Right lung (tissue), 2 donors: ENCODE measurements at regions not wholly inside any gene's neighbourhood (a gene's known extent, or its start where the extent isn't known, plus 50 kb on each side); places are given as distances from the start of the nearest gene placed in this dataset.

Experiments used
- DNase-seq, 2 donors: peaks; one replicate each; pipeline ENCODE4 v3.0.0-alpha.2; 2013

- DNase-seq: no peak
Observed at GRCh38 chr2:42922790-42923579, 130.6 kb upstream of the HAAO start.

- no peak for DNase-seq
Observed at GRCh38 chr2:42922293-42922692, 129.9 kb upstream of the HAAO start.

GRCh38 chr2:42921721-42922120 is 129.3 kb upstream of the HAAO start:
- no peak for DNase-seq

GRCh38 chr2:42921147-42921520 is 128.8 kb upstream of the HAAO start:
- DNase-seq: no peak

GRCh38 chr2:42920446-42921146 is 128.2 kb upstream of the HAAO start:
- DNase-seq: no peak

GRCh38 chr2:42918671-42919318 is 126.4 kb upstream of the HAAO start:
- DNase-seq: no peak

DNA sequence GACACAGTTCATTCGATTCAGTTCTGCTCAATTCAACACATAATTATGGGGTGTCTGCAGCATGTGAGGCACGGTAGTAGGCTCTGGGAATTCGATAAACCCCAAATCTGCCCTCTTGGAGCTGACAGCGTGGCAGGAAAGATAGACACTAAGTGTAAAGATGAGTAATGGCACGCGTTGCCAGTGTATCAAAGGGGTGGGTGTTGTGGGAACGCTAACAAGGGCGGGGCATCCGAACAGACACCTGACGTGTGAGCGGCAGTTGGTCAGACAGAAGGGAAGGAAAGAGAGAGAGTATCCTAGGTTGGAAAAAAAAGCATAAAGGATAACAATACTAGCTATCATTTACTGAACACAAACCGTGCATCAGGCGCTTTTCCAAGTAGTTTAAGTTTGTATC is 125.7 kb upstream of the HAAO start:
- DNase-seq: no peak

DNA sequence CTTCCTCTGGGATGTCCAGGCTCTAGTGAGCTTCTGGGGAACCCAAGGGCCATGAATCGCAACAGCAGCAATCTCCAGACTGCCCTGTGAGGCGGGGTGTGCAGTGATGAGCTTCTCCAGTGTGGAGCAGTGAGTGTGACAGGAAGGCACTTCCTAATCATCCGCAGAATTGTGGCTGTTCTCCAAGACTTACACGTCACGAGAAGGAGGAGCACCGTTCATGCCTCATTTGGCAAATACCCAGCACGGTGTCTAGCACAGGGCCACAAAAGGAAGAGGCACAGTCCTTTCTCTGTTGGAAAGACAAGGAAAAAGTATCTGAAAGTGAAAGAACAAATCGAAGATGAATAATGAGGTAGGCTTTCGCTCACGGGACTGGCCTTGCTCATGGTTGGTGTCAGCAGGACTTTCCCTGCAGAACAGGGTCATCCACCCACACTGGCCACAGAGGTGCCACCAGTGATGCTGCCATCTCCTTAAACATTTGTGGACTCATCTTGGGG is 125.1 kb upstream of the HAAO start:
- peak; percentile 72 to 85 for DNase-seq

DNA sequence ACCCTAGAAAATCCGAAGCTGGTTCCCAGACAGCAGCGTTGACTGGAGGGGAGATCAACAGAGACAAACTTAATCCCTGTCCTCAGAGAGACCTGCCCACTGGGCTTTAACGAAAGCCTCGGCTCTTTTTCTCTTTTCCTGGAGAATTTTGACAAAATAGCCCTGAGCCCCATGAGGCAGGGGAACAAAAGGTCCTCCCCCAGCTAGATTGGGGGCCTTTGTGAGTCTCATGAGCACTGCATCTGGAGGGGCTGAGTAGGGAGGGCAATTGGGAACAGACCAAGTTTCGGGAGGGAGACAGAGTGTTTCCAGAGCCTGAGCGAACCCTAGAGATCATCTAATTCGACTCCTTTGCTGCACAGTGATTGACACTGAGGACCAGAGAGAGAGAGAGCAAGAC is 123.9 kb upstream of the HAAO start:
- DNase-seq: no peak

GRCh38 chr2:42914860-42915259 is 122.5 kb upstream of the HAAO start:
- no peak for DNase-seq

- DNase-seq: no peak
Observed at GRCh38 chr2:42914314-42914713, 121.9 kb upstream of the HAAO start.

DNA sequence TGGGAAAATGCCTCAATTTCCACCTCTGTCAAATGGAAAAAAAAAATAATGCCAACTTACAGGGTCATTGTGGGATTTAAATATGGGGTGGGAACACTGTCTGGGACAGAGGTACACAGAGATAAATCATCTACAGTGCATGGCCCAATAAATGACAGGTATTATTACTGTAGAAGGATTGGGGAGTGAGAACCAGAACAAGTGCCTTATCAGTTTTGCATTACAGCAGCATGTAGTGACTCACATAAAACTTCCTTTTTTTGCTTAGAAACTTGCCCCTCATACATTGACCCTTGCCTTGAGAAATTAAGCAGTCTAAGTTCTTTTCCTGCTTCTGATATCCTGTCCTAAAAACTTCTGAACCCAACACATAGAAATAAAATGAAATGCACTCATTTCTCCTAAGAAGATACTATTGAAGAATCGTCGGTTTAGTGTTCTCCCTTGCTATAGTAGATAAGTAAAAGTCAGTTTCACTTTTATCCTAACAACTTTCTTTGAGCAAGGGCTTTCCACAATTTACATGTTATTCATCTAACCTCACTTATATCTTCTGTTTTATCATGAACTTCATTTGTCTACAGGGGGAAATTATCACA is 121.0 kb upstream of the HAAO start:
- no peak for DNase-seq

- DNase-seq: no peak
Observed at GRCh38 chr2:42910645-42911405, 118.4 kb upstream of the HAAO start.

DNA sequence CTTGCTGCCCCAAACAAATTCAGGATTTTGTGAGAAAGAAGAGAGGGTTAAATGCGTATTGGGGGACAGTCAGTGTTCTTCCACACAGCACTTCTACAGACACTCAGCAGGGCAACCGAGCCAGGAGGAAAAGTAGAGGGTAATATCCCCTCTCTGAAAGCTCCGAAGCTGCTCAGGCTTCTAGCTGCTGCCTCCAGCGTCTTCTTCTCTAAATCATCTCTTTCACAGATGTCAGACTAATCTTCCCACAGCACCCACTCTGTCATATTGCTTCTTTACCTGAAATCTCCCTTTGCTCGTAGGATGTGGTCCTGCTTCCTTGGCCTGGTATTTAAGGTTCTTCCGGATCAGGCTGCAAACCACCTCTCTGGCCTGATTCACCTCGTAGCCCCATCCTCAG is 117.6 kb upstream of the HAAO start:
- DNase-seq: no peak

DNA sequence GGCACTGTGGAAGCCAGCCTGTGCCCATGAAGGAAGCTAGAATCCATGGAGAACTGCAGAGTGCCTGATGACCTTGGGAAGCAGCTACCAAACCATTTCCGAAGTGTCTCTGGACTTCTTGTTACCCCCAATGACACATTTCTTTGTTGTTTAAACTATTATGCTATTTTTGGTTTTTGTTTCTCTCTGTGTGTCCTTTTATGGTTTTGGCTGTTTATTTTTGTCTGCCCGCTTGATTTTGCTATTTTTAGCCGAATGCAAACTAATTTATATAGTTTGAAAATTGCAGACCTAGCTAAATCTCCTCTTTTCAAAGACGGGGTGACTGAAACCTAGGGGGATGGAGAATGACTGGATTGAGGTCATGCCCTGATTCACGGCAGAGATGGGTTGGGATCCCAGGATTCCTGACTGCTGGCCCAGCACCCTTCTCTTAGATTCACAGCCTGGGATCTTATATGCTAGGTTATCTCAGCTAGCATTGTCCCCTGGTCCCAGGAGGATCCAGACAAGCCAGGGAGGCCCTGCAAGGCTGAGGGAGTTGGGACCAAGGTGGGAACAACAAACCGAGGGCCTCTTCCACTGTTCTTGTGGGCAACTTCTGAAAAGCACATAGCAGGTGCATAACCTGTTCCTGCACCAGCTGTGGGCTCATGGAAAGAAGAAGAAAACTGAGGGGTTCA is 116.3 kb upstream of the HAAO start:
- DNase-seq: no peak

DNA sequence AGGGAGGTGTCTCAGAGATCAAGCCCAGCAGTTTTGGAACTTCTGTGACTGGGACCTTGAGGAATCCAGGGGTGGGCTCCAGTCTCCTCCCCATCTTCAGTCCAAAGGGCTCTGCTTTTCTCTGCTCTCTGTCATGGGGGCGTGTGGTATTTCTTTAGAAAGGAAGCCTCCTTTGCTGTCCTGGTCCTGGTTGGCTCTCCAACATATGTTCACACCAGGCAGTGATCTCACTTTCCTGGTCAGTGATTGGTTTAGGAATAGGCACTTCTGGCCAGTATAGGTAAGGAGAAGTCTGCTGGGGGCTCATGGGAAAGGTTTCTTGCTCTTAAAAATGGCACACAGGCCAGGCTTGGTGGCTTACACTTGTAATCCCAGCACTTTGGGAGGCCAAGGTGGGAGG is 115.5 kb upstream of the HAAO start:
- no peak for DNase-seq

- DNase-seq: peak in 1 of 2 donors; percentile 79
Observed at GRCh38 chr2:42906557-42907411, 114.4 kb upstream of the HAAO start.

GRCh38 chr2:42906111-42906556 is 113.8 kb upstream of the HAAO start:
- no peak for DNase-seq

GRCh38 chr2:42905341-42906110 is 113.1 kb upstream of the HAAO start:
- DNase-seq: no peak
